WTC11 (cell line): ENCODE measurements at regions not wholly inside any gene's neighbourhood (a gene's known extent, or its start where the extent isn't known, plus 50 kb on each side); places are given as distances from the start of the nearest gene placed in this dataset.

Experiments used
- ATAC-seq: fragments of 200-7000 bp; cut with Tn5 transposase; 2 replicates; pipeline ENCODE4 v1.10.0; 2021; ENCODE audit warnings: mild to moderate bottlenecking, moderate library complexity
- CTCF ChIA-PET: fragments of 300-600 bp; sonication (Branson Sonifier 250); formaldehyde crosslinking; loops from one replicate; lab custom pipeline; 2021; ENCODE audit warnings: antibody characterized with exemption; lab: Charles Lee
- POLR2A ChIA-PET: fragments of 350-600 bp; sonication (Branson Sonifier 250); formaldehyde crosslinking; loops from one replicate; lab custom pipeline; 2021; ENCODE audit warnings: antibody characterized with exemption; lab: Charles Lee
- DNase-seq: peaks from one replicate; pipeline ENCODE4 v3.0.0; 2021; ENCODE audit warnings: low spot score
- H3K27ac Mint-ChIP-seq: 2 replicates; pipeline ENCODE4 v1.8.0; 2021; ENCODE audit warnings: mixed read lengths
- H3K27me3 Mint-ChIP-seq: 2 replicates; pipeline ENCODE4 v1.8.0; 2021; ENCODE audit warnings: low read depth, mild to moderate bottlenecking, moderate library complexity, mixed read lengths
- H3K36me3 Mint-ChIP-seq: 2 replicates; pipeline ENCODE4 v1.8.0; 2021; ENCODE audit warnings: mixed read lengths
- H3K4me1 Mint-ChIP-seq: 2 replicates; pipeline ENCODE4 v1.8.0; 2022; ENCODE audit warnings: mixed read lengths
- H3K4me3 Mint-ChIP-seq: 2 replicates; pipeline ENCODE4 v1.8.0; 2021; ENCODE audit warnings: mild to moderate bottlenecking, moderate library complexity, mixed read lengths
- H3K9me3 Mint-ChIP-seq: 2 replicates; pipeline ENCODE4 v1.8.0; 2021; ENCODE audit warnings: mixed read lengths
- CBFB ChIP-seq: sonication (generic); formaldehyde crosslinking; IDR thresholded peaks from 2 replicates; pipeline ENCODE4 v1.8.1; 2022; ENCODE audit warnings: mild to moderate bottlenecking, low read depth, missing genetic modification reagents
- HMGA2 ChIP-seq: fragments of 250-450 bp; sonication (Bioruptor Pico); IDR thresholded peaks from 2 replicates; pipeline ENCODE4 v1.4.0; 2021; ENCODE audit warnings: mild to moderate bottlenecking, moderate library complexity
- HMGXB4 ChIP-seq: sonication (generic); formaldehyde crosslinking; IDR thresholded peaks from 2 replicates; pipeline ENCODE4 v1.8.1; 2023; ENCODE audit warnings: mild to moderate bottlenecking, moderate library complexity, missing genetic modification reagents
- IRF2 ChIP-seq: sonication (generic); formaldehyde crosslinking; IDR thresholded peaks from 2 replicates; pipeline ENCODE4 v1.8.0; 2022; ENCODE audit warnings: low read depth, missing genetic modification reagents, borderline replicate concordance
- JAZF1 ChIP-seq: fragments of 250-450 bp; sonication (Bioruptor Pico); IDR thresholded peaks from 2 replicates; pipeline ENCODE4 v1.9.0; 2021; ENCODE audit warnings: moderate library complexity, mild to moderate bottlenecking, inconsistent platforms
- NFE2L1 ChIP-seq: sonication (generic); formaldehyde crosslinking; IDR thresholded peaks from 2 replicates; pipeline ENCODE4 v1.8.1; 2023; ENCODE audit warnings: missing genetic modification reagents
- NFYB ChIP-seq: sonication (generic); formaldehyde crosslinking; conservative IDR thresholded peaks from 2 replicates; pipeline ENCODE4 v1.8.0; 2022; ENCODE audit warnings: low read depth, missing genetic modification reagents
- ZBTB21 ChIP-seq: sonication (generic); formaldehyde crosslinking; IDR thresholded peaks from 2 replicates; pipeline ENCODE4 v1.8.1; 2023; ENCODE audit warnings: mild to moderate bottlenecking, missing genetic modification reagents, borderline replicate concordance
- ZMAT4 ChIP-seq: fragments of 250-450 bp; sonication (Bioruptor Pico); IDR thresholded peaks from 2 replicates; pipeline ENCODE4 v1.9.0; 2021; ENCODE audit warnings: mild to moderate bottlenecking
- ZNF396 ChIP-seq: fragments of 250-450 bp; sonication (Bioruptor Pico); IDR thresholded peaks from 2 replicates; pipeline ENCODE4 v1.8.0; 2021; ENCODE audit warnings: mild to moderate bottlenecking, moderate library complexity, borderline replicate concordance
- ZNF671 ChIP-seq: fragments of 250-450 bp; sonication (Bioruptor Pico); IDR thresholded peaks from 2 replicates; pipeline ENCODE4 v1.8.0; 2021; ENCODE audit warnings: mild to moderate bottlenecking
- TF ChIP-seq, protein P1 (sequence below): sonication (generic); formaldehyde crosslinking; IDR thresholded peaks from 2 replicates; pipeline ENCODE4 v1.8.0; 2022; ENCODE audit warnings: mild to moderate bottlenecking, missing genetic modification reagents
- TF ChIP-seq, protein P2 (sequence below): sonication (generic); formaldehyde crosslinking; IDR thresholded peaks from 2 replicates; pipeline ENCODE4 v1.8.1; 2023; ENCODE audit warnings: mild to moderate bottlenecking, missing genetic modification reagents, borderline replicate concordance
- TF ChIP-seq, protein P3 (sequence below): sonication (generic); formaldehyde crosslinking; IDR thresholded peaks from 2 replicates; pipeline ENCODE4 v1.8.1; 2023; ENCODE audit warnings: mild to moderate bottlenecking, missing genetic modification reagents

GRCh38 chr14:30499358-30499757, 59.6 kb upstream of the G2E3 start:
- no peak overlapping the region for H3K27ac Mint-ChIP-seq
- DNase-seq, result no peak
- H3K4me1 Mint-ChIP-seq, result no peaks in the 10 kb centered on the region
- TF ChIP-seq, protein P1, sequence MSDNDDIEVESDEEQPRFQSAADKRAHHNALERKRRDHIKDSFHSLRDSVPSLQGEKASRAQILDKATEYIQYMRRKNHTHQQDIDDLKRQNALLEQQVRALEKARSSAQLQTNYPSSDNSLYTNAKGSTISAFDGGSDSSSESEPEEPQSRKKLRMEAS, result no peak
- TF ChIP-seq ZBTB21 (CRISPR knock-in tag), result no peak
- TF ChIP-seq, protein P2, sequence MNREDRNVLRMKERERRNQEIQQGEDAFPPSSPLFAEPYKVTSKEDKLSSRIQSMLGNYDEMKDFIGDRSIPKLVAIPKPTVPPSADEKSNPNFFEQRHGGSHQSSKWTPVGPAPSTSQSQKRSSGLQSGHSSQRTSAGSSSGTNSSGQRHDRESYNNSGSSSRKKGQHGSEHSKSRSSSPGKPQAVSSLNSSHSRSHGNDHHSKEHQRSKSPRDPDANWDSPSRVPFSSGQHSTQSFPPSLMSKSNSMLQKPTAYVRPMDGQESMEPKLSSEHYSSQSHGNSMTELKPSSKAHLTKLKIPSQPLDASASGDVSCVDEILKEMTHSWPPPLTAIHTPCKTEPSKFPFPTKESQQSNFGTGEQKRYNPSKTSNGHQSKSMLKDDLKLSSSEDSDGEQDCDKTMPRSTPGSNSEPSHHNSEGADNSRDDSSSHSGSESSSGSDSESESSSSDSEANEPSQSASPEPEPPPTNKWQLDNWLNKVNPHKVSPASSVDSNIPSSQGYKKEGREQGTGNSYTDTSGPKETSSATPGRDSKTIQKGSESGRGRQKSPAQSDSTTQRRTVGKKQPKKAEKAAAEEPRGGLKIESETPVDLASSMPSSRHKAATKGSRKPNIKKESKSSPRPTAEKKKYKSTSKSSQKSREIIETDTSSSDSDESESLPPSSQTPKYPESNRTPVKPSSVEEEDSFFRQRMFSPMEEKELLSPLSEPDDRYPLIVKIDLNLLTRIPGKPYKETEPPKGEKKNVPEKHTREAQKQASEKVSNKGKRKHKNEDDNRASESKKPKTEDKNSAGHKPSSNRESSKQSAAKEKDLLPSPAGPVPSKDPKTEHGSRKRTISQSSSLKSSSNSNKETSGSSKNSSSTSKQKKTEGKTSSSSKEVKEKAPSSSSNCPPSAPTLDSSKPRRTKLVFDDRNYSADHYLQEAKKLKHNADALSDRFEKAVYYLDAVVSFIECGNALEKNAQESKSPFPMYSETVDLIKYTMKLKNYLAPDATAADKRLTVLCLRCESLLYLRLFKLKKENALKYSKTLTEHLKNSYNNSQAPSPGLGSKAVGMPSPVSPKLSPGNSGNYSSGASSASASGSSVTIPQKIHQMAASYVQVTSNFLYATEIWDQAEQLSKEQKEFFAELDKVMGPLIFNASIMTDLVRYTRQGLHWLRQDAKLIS (CRISPR knock-in tag), result no peak
- CTCF ChIA-PET, result no interaction called here
- no peaks in the 10 kb centered on the region for H3K36me3 Mint-ChIP-seq
- ATAC-seq, result no peak
- no peaks in the 10 kb centered on the region for H3K27me3 Mint-ChIP-seq
- H3K9me3 Mint-ChIP-seq, result no peaks in the 10 kb centered on the region
- POLR2A ChIA-PET, result no interaction called here
- no peak overlapping the region for H3K4me3 Mint-ChIP-seq

DNA sequence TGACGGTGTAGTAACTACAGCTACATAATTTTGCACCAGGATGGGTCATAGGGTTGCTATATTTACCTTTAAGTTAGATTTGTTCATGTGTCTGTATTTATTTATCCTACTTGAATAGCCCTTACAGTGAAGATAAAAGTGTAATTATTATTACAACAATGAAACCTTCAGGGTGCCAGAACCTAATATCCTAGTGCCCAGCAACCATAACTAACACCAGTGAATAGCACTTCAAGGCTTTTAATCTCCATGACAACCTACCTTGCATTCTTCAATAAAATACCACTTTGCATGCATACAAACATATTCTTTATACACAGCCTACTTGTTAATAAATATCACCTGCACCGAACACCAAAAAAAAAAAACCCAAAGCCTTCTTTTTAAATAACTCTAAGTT, 58.7 kb upstream of the G2E3 start:
- Mint-ChIP-seq H3K4me3 (no peak overlapping the region), H3K27me3 (no peaks in the 10 kb centered on the region), H3K4me1 (no peaks in the 10 kb centered on the region)
- DNase-seq, result no peak
- CTCF ChIA-PET, result no interaction called here
- no peak for TF ChIP-seq IRF2 (CRISPR knock-in tag)
- no peak for TF ChIP-seq HMGXB4
- no peak for TF ChIP-seq ZNF671 (CRISPR knock-in tag)
- TF ChIP-seq, protein P1, result no peak
- TF ChIP-seq NFE2L1 (CRISPR knock-in tag), result no peak
- no peak for TF ChIP-seq ZMAT4 (CRISPR knock-in tag)
- TF ChIP-seq HMGA2 (CRISPR knock-in tag), result no peak
- TF ChIP-seq JAZF1 (CRISPR knock-in tag), result no peak
- TF ChIP-seq, protein P3, sequence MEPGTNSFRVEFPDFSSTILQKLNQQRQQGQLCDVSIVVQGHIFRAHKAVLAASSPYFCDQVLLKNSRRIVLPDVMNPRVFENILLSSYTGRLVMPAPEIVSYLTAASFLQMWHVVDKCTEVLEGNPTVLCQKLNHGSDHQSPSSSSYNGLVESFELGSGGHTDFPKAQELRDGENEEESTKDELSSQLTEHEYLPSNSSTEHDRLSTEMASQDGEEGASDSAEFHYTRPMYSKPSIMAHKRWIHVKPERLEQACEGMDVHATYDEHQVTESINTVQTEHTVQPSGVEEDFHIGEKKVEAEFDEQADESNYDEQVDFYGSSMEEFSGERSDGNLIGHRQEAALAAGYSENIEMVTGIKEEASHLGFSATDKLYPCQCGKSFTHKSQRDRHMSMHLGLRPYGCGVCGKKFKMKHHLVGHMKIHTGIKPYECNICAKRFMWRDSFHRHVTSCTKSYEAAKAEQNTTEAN (CRISPR knock-in tag), result no peak
- TF ChIP-seq NFYB (CRISPR knock-in tag), result no peak
- TF ChIP-seq CBFB, result no peak
- TF ChIP-seq, protein P2 (CRISPR knock-in tag), result no peak
- no peak for TF ChIP-seq ZNF396 (CRISPR knock-in tag)
- TF ChIP-seq, all 79 proteins: peak for 0
- H3K9me3 Mint-ChIP-seq, result no peaks in the 10 kb centered on the region
- no peak for ATAC-seq
- no peak overlapping the region for H3K27ac Mint-ChIP-seq
- no peaks in the 10 kb centered on the region for H3K36me3 Mint-ChIP-seq
- POLR2A ChIA-PET, result no interaction called here
